ENCODE measurements at regions not wholly inside any gene's neighbourhood (a gene's known extent, or its start where the extent isn't known, plus 50 kb on each side); places are given as distances from the start of the nearest gene placed in this dataset.

DNA sequence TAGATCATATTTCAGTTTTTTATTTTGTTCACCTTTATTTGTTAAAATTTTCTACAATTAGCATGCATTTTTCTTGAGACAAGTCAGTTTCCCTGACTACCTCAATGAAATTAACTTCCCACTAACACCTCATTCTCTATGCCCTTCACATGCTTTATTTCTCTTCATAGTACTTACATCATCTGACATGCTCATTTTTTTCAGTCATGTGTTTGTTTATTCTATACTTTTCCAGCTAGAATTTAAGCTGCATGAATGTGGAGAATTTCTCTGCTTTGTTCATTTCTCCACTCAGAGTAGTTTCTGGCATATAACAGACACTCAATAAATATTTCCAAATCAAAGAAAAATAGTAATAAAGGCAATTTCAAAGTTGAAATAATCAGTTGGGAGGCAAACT lies 78.9 kb upstream of the SCN7A start:
- TF ChIP-seq POLR2A (IDR thresholded peaks at IDR 0.05; ENCODE audit: low read length) (no peak), GATA1 (IDR thresholded peaks at IDR 0.05; ENCODE audit: low read depth, low read length) (no peak)
